Erythroblast (primary cell): ENCODE measurements at regions not wholly inside any gene's neighbourhood (a gene's known extent, or its start where the extent isn't known, plus 50 kb on each side); places are given as distances from the start of the nearest gene placed in this dataset.

Experiments
- GATA1 ChIP-seq: IDR thresholded peaks from 2 replicates; pipeline ENCODE4 v1.6.1; 2011; ENCODE audit warnings: low read depth, mild to moderate bottlenecking, control low read depth, low read length, moderate library complexity
- POLR2A ChIP-seq: IDR thresholded peaks from 2 replicates; pipeline ENCODE4 v1.6.1; 2011; ENCODE audit warnings: mild to moderate bottlenecking, low read length

GRCh38 chr10:113282564-113282963, 270.3 kb upstream of the HABP2 start:
- TF ChIP-seq POLR2A (no peak), GATA1 (no peak)
